Epithelial cell of esophagus (primary cell): ENCODE measurements at regions not wholly inside any gene's neighbourhood (a gene's known extent, or its start where the extent isn't known, plus 50 kb on each side); places are given as distances from the start of the nearest gene placed in this dataset.
A peak's percentile ranks its signal among the peaks of the same experiment; 100 is the strongest.

Source experiments
- DNase-seq: peaks from one replicate; pipeline ENCODE4 v3.0.0; 2010; ENCODE audit warnings: low read depth
- H3K4me3 ChIP-seq: 2 replicates; pipeline ENCODE4 v1.5.1; 2011; ENCODE audit warnings: mild to moderate bottlenecking, low read length, control low read depth
- TF ChIP-seq, protein P1 (sequence below): IDR thresholded peaks from 2 replicates; pipeline ENCODE4 v1.5.1; 2011; ENCODE audit warnings: low read depth, mild to moderate bottlenecking, low read length, control low read depth, inconsistent platforms; ENCODE audit not compliant: insufficient read depth; ENCODE audit errors: missing control alignments

DNA sequence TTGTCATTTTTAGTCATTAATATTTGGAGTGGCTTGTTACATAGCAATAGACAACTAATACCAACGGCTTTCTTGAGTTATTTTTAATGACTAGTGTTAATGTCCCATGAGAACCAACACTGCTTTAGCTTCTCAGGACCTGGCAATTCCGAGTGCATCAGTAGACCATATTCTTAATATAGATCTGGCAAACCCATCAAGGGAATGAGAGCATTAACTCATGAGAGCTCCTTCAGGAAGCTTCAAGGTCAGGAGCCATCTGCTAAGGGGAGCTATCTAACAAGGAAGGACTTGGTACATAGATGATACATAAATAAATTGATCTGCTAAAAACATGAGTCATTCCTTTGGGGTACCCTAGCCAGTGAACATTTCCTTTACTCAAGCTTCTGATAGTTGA is 122.6 kb upstream of the EPHA3 start:
- no peak for DNase-seq
- TF ChIP-seq, protein P1, sequence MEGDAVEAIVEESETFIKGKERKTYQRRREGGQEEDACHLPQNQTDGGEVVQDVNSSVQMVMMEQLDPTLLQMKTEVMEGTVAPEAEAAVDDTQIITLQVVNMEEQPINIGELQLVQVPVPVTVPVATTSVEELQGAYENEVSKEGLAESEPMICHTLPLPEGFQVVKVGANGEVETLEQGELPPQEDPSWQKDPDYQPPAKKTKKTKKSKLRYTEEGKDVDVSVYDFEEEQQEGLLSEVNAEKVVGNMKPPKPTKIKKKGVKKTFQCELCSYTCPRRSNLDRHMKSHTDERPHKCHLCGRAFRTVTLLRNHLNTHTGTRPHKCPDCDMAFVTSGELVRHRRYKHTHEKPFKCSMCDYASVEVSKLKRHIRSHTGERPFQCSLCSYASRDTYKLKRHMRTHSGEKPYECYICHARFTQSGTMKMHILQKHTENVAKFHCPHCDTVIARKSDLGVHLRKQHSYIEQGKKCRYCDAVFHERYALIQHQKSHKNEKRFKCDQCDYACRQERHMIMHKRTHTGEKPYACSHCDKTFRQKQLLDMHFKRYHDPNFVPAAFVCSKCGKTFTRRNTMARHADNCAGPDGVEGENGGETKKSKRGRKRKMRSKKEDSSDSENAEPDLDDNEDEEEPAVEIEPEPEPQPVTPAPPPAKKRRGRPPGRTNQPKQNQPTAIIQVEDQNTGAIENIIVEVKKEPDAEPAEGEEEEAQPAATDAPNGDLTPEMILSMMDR = no peak
- H3K4me3 ChIP-seq = no peak overlapping the region

DNA sequence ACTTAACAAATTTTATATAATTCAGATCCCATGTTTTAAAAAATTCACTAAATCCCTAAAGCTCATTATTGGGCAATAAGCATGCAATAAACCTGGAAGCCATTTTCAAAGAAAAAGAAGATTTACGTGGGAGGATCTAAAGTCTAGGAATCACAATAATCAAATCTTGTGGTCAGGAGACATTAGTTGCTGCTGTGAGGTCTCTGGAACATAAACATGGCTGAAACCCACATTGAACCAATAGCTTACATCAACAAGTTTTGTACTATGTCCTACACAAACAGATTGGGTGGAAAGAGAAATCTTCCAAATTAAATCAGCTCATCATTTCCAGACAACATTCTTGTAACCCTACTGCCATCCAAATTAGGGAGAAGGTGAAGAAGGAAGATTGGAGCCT is 121.9 kb upstream of the EPHA3 start:
- no peak for DNase-seq
- TF ChIP-seq, protein P1 = no peak
- H3K4me3 ChIP-seq = no peak overlapping the region

DNA sequence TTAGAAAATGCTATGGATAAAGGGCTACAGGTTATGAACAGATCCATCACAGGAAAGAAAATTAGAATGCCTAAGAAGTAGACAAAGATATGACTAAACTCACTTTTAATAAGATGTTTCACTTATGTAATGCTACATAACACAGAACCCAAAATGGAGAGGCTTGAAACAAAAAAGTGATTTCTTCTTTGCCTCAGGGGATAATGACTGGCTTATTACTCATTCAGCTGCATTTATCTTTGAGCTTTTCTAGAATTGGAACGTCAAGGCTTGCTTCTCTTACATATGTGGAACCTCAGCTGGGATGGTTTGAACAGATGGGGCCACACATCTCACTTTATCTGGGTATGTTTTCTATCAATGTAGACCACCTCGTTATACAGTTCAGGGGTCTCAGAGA is 120.6 kb upstream of the EPHA3 start:
- TF ChIP-seq, protein P1 = no peak
- peak; percentile 89 for DNase-seq

DNA sequence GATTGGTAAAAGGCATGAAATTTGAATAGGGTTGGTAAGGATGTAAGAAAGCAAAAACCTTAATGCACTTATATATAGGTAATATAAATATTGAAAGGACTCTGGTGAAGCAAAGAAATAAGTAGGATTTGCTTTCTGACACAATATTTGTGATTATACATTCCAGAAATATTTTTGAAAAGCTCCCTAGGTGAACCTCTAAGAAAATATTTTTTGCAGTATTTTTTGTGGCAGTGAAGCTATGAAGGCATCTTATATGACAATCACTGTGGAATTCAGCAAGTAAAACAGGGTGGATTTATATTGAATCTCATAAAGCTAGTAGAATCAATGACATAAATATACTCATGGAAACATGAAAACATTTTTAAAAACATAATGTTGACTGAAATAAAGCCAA is 119.6 kb upstream of the EPHA3 start:
- no peak overlapping the region for H3K4me3 ChIP-seq
- DNase-seq = no peak
- TF ChIP-seq, protein P1 = no peak

More for the DNA sequence above, 120.6 kb upstream of the EPHA3 start:
- no peak overlapping the region for H3K4me3 ChIP-seq

DNA sequence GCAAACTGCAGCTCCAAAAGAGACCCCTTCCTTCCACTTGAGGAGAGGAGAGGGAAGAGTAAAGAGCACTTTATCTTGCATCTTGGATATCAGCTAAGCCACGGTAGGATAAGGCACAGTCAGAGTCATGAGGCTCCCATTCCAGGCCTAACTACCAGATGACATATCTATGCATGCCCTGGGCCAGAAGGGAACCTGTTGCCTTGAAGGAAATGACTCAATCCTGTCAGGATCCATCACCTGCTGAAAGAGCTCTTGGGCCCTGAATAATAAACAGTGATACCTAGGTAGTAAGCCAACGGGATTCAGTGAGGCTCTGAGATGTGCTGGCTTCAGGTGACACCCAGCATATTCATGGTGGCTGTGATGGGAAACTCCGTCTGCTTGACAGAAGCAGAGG is 118.5 kb upstream of the EPHA3 start:
- DNase-seq = peak; percentile 95
- H3K4me3 ChIP-seq = no peak overlapping the region
- TF ChIP-seq, protein P1 = no peak

DNA sequence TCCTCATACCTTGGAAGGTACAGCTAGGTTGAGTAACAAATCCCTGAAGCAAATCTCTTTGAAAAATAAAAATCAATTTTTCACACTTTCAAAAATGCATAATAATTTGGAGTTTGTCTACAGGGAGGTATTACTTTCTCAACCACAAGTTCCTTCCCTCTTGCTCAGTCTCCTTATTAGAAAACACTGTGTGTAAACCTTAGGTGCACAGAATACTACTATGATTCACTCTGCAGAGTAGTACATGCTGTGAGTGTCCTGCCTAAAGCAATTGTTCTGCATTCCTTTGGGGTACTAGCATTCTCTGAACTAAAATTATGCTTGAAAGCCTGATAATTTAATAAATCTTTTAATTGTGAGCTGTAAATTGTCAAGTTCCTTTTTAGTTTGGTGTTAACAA is 115.9 kb upstream of the EPHA3 start:
- no peak overlapping the region for H3K4me3 ChIP-seq
- TF ChIP-seq, protein P1 = no peak
- DNase-seq = peak; percentile 73

DNA sequence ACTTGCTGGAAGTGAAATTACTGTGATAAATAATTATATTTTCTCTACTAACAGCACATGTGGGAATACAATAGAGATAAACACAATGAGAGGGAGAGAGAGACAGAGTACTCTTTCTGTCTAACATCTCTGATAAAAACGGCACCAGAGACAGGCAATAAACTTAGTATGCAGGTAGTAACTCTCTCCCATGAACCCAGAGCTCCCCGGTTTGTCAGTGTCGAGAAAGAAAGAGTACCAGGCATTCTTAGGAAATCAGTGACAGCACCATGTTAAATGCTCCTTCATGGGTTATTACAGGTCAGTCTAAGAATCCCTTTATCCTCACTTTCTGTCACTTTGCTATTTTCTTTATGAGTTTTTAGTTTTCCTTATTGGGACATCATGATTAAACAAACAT is 110.7 kb upstream of the EPHA3 start:
- DNase-seq = no peak
- TF ChIP-seq, protein P1 = no peak
- H3K4me3 ChIP-seq = no peak overlapping the region
